K562 (cell line): ENCODE measurements at regions not wholly inside any gene's neighbourhood (a gene's known extent, or its start where the extent isn't known, plus 50 kb on each side); places are given as distances from the start of the nearest gene placed in this dataset.

Source experiments
- POLR2AphosphoS2 ChIP-seq: IDR thresholded peaks from 2 replicates; pipeline ENCODE4 v1.6.1; 2012; ENCODE audit warnings: low read length, improper control_type of control experiment
- RBM15 ChIP-seq: fragments of 200-400 bp; formaldehyde crosslinking; IDR thresholded peaks from 2 replicates; pipeline ENCODE4 v1.6.1; 2018; ENCODE audit warnings: mild to moderate bottlenecking, low read length, moderate library complexity; ENCODE audit not compliant: insufficient read depth
- TAF1 ChIP-seq: IDR thresholded peaks from 2 replicates; pipeline ENCODE4 v1.6.1; 2011; ENCODE audit warnings: mild to moderate bottlenecking, low read length, moderate library complexity; ENCODE audit not compliant: insufficient read depth, control insufficient read depth, severe bottlenecking; ENCODE audit errors: extremely low read depth
- ZBED1 ChIP-seq: IDR thresholded peaks from 2 replicates; pipeline ENCODE4 v1.6.1; 2014
- TF ChIP-seq, protein P1 (sequence below), 2 experiments: fragments of 450-650 bp in 1 of 2; sonication (generic) in 1 of 2; formaldehyde crosslinking in 1 of 2; IDR thresholded peaks; 2 replicates each; pipeline versions ENCODE4 v1.7.1 to v1.9.0; 2016 to 2022; ENCODE audit warnings: inconsistent platforms in 1 of 2, mild to moderate bottlenecking in 1 of 2, missing genetic modification reagents in 1 of 2
- TF ChIP-seq, protein P2 (sequence below): sonication (generic); formaldehyde crosslinking; IDR thresholded peaks from 2 replicates; pipeline ENCODE4 v1.8.0; 2022; ENCODE audit warnings: mild to moderate bottlenecking, missing genetic modification reagents
- TF ChIP-seq, protein P3 (sequence below), 3 experiments: IDR thresholded peaks in 2 of 3; conservative IDR thresholded peaks in 1 of 3; 2 replicates each; pipeline ENCODE4 v1.5.1; 2011 to 2012; ENCODE audit warnings: low read length in 3 of 3, mild to moderate bottlenecking in 3 of 3, control low read depth in 2 of 3, improper control_type of control experiment in 1 of 3, inconsistent platforms in 1 of 3, low read depth in 1 of 3, mixed read lengths in 1 of 3, moderate library complexity in 1 of 3; ENCODE audit not compliant: insufficient read depth in 2 of 3
- TF ChIP-seq, protein P4 (sequence below): sonication (generic); formaldehyde crosslinking; IDR thresholded peaks from 2 replicates; pipeline ENCODE4 v1.8.1; 2022; ENCODE audit warnings: missing genetic modification reagents
- TF ChIP-seq, protein P5 (sequence below): IDR thresholded peaks from 2 replicates; pipeline ENCODE4 v1.6.1; 2011; ENCODE audit warnings: borderline replicate concordance, low read depth, mild to moderate bottlenecking, moderate library complexity, low read length; ENCODE audit not compliant: insufficient read depth, poor library complexity, severe bottlenecking

DNA sequence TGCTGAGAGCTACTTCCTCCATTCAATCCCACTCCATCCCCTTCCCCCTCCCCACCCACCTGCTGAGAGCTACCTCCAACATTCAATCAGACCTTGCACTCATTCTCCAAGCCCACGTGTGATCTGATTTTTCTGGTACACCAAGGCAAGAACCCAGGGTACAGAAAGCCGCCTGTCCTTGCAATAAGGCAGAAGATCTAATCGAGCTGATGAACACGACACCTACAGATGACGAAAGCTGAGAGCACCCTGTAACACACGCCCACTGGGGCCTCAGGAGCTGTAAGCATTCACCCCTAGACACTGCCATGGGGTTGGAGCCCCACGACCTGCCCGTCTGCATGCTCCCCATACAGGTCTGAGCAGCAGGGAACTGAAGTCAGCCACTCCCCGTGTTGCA, 58.3 kb downstream of the TRIML1 start:
- TF ChIP-seq POLR2AphosphoS2 (no peak), TAF1 (no peak), RBM15 (no peak), ZBED1 (no peak)
- TF ChIP-seq, protein P1, sequence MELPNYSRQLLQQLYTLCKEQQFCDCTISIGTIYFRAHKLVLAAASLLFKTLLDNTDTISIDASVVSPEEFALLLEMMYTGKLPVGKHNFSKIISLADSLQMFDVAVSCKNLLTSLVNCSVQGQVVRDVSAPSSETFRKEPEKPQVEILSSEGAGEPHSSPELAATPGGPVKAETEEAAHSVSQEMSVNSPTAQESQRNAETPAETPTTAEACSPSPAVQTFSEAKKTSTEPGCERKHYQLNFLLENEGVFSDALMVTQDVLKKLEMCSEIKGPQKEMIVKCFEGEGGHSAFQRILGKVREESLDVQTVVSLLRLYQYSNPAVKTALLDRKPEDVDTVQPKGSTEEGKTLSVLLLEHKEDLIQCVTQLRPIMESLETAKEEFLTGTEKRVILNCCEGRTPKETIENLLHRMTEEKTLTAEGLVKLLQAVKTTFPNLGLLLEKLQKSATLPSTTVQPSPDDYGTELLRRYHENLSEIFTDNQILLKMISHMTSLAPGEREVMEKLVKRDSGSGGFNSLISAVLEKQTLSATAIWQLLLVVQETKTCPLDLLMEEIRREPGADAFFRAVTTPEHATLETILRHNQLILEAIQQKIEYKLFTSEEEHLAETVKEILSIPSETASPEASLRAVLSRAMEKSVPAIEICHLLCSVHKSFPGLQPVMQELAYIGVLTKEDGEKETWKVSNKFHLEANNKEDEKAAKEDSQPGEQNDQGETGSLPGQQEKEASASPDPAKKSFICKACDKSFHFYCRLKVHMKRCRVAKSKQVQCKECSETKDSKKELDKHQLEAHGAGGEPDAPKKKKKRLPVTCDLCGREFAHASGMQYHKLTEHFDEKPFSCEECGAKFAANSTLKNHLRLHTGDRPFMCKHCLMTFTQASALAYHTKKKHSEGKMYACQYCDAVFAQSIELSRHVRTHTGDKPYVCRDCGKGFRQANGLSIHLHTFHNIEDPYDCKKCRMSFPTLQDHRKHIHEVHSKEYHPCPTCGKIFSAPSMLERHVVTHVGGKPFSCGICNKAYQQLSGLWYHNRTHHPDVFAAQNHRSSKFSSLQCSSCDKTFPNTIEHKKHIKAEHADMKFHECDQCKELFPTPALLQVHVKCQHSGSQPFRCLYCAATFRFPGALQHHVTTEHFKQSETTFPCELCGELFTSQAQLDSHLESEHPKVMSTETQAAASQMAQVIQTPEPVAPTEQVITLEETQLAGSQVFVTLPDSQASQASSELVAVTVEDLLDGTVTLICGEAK (IDR thresholded peaks at IDR 0.05), result no peak
- TF ChIP-seq, protein P1 (CRISPR knock-in tag; IDR thresholded peaks at IDR 0.05), result no peak
- TF ChIP-seq, protein P2, sequence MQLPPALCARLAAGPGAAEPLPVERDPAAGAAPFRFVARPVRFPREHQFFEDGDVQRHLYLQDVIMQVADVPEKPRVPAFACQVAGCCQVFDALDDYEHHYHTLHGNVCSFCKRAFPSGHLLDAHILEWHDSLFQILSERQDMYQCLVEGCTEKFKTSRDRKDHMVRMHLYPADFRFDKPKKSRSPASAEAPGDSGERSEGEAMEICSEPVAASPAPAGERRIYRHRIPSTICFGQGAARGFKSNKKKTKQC, result no peak
- TF ChIP-seq, protein P3, sequence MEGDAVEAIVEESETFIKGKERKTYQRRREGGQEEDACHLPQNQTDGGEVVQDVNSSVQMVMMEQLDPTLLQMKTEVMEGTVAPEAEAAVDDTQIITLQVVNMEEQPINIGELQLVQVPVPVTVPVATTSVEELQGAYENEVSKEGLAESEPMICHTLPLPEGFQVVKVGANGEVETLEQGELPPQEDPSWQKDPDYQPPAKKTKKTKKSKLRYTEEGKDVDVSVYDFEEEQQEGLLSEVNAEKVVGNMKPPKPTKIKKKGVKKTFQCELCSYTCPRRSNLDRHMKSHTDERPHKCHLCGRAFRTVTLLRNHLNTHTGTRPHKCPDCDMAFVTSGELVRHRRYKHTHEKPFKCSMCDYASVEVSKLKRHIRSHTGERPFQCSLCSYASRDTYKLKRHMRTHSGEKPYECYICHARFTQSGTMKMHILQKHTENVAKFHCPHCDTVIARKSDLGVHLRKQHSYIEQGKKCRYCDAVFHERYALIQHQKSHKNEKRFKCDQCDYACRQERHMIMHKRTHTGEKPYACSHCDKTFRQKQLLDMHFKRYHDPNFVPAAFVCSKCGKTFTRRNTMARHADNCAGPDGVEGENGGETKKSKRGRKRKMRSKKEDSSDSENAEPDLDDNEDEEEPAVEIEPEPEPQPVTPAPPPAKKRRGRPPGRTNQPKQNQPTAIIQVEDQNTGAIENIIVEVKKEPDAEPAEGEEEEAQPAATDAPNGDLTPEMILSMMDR (IDR thresholded peaks at IDR 0.05 in 2 of 3, conservative IDR thresholded peaks at IDR 0.05 in 1 of 3; ENCODE audit: insufficient read depth in 2 of 3, low read depth in 1 of 3, low read length in 3 of 3), result no peak
- TF ChIP-seq, protein P4, sequence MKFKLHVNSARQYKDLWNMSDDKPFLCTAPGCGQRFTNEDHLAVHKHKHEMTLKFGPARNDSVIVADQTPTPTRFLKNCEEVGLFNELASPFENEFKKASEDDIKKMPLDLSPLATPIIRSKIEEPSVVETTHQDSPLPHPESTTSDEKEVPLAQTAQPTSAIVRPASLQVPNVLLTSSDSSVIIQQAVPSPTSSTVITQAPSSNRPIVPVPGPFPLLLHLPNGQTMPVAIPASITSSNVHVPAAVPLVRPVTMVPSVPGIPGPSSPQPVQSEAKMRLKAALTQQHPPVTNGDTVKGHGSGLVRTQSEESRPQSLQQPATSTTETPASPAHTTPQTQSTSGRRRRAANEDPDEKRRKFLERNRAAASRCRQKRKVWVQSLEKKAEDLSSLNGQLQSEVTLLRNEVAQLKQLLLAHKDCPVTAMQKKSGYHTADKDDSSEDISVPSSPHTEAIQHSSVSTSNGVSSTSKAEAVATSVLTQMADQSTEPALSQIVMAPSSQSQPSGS (CRISPR knock-in tag), result no peak
- TF ChIP-seq, protein P5, sequence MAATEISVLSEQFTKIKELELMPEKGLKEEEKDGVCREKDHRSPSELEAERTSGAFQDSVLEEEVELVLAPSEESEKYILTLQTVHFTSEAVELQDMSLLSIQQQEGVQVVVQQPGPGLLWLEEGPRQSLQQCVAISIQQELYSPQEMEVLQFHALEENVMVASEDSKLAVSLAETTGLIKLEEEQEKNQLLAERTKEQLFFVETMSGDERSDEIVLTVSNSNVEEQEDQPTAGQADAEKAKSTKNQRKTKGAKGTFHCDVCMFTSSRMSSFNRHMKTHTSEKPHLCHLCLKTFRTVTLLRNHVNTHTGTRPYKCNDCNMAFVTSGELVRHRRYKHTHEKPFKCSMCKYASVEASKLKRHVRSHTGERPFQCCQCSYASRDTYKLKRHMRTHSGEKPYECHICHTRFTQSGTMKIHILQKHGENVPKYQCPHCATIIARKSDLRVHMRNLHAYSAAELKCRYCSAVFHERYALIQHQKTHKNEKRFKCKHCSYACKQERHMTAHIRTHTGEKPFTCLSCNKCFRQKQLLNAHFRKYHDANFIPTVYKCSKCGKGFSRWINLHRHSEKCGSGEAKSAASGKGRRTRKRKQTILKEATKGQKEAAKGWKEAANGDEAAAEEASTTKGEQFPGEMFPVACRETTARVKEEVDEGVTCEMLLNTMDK, result no peak
